ENCODE measurements at regions not wholly inside any gene's neighbourhood (a gene's known extent, or its start where the extent isn't known, plus 50 kb on each side); places are given as distances from the start of the nearest gene placed in this dataset.

- no TSS peak for BruUV-seq (replicated peaks)
- FAIRE-seq (no peak), DNase-seq (ENCODE audit: low spot score) (no peak), ATAC-seq (no peak)
- Histone ChIP-seq H3K4me1 (ENCODE audit: insufficient read depth, low read length) (no peaks in the 10 kb centered on the region), H3K36me3 (replicated peaks in 1 of 2; ENCODE audit: control insufficient read depth in 1 of 2, insufficient read depth in 2 of 2, low read length in 2 of 2) (no peaks in the 10 kb centered on the region), H3K9me3 (ENCODE audit: low read length) (no peaks in the 10 kb centered on the region), H3K27ac (ENCODE audit: extremely low read length, insufficient read depth, low read length) (no peak overlapping the region), H3K4me3 (replicated peaks in 1 of 3; ENCODE audit: insufficient read depth in 1 of 3, low read depth in 2 of 3, low read length in 3 of 3) (no peak overlapping the region), H4K20me1 (ENCODE audit: insufficient read depth, low read length) (no peaks in the 10 kb centered on the region), H3K9ac (ENCODE audit: insufficient read depth, low read depth, low read length) (no peak overlapping the region), H3K4me2 (ENCODE audit: low read depth, low read length) (no peak overlapping the region), H2AFZ (ENCODE audit: low read length) (no peak overlapping the region), H3K79me2 (ENCODE audit: insufficient read depth, low read length) (no peaks in the 10 kb centered on the region), H3K27me3 (ENCODE audit: control insufficient read depth in 1 of 2, insufficient read depth in 2 of 2, low read length in 2 of 2) (no peaks in the 10 kb centered on the region)
- ChIA-PET CTCF (ENCODE audit: low intra/inter-chr PET ratio, low total read pairs) (no interaction called here), POLR2A (no interaction called here)
- no peak for TF ChIP-seq LRRFIP1 (CRISPR knock-in tag; conservative IDR thresholded peaks at IDR 0.05)
- no peak for TF ChIP-seq TOPORS (CRISPR knock-in tag; IDR thresholded peaks at IDR 0.05)
- no peak for TF ChIP-seq ZNF790 (CRISPR knock-in tag; IDR thresholded peaks at IDR 0.05; ENCODE audit: borderline replicate concordance)
- TF ChIP-seq REST (IDR thresholded peaks at IDR 0.05; ENCODE audit: borderline replicate concordance in 1 of 2, low read depth in 1 of 2, low read length in 2 of 2), result no peak
- no peak for TF ChIP-seq RXRB (CRISPR knock-in tag; IDR thresholded peaks at IDR 0.05; ENCODE audit: borderline replicate concordance)
- no peak for TF ChIP-seq MATR3 (CRISPR knock-in tag; IDR thresholded peaks at IDR 0.05)
- no peak for TF ChIP-seq SAFB2 (CRISPR knock-in tag; IDR thresholded peaks at IDR 0.05; ENCODE audit: borderline replicate concordance, low read depth)
- no peak for TF ChIP-seq RFXANK (CRISPR knock-in tag; IDR thresholded peaks at IDR 0.05)
- no peak for TF ChIP-seq PCBP2 (optimal IDR thresholded peaks at IDR 0.05; ENCODE audit: low read depth, low read length, poor library complexity, severe bottlenecking)
- TF ChIP-seq NKX3-1 (CRISPR knock-in tag; IDR thresholded peaks at IDR 0.05), result no peak
- no peak for TF ChIP-seq RBFOX2 (IDR thresholded peaks at IDR 0.05; ENCODE audit: low read depth, low read length)
- TF ChIP-seq MAFF (IDR thresholded peaks at IDR 0.05; ENCODE audit: low read depth, low read length), result no peak
- TF ChIP-seq CBX2 (IDR thresholded peaks at IDR 0.05; ENCODE audit: low read depth, low read length), result no peak
- TF ChIP-seq CBX2 (CRISPR knock-in tag; IDR thresholded peaks at IDR 0.05; ENCODE audit: low read depth), result no peak
- TF ChIP-seq, protein P1, sequence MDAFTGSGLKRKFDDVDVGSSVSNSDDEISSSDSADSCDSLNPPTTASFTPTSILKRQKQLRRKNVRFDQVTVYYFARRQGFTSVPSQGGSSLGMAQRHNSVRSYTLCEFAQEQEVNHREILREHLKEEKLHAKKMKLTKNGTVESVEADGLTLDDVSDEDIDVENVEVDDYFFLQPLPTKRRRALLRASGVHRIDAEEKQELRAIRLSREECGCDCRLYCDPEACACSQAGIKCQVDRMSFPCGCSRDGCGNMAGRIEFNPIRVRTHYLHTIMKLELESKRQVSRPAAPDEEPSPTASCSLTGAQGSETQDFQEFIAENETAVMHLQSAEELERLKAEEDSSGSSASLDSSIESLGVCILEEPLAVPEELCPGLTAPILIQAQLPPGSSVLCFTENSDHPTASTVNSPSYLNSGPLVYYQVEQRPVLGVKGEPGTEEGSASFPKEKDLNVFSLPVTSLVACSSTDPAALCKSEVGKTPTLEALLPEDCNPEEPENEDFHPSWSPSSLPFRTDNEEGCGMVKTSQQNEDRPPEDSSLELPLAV (CRISPR knock-in tag; conservative IDR thresholded peaks at IDR 0.05; ENCODE audit: low read depth), result no peak
- TF ChIP-seq ZFP36 (IDR thresholded peaks at IDR 0.05; ENCODE audit: borderline replicate concordance, low read depth, low read length, partially characterized antibody), result no peak
- TF ChIP-seq ZEB1 (IDR thresholded peaks at IDR 0.05; ENCODE audit: insufficient replicate concordance, low read depth), result no peak
- TF ChIP-seq ZNF839 (CRISPR knock-in tag; IDR thresholded peaks at IDR 0.05; ENCODE audit: borderline replicate concordance), result no peak
- no peak for TF ChIP-seq NCOA5 (CRISPR knock-in tag; IDR thresholded peaks at IDR 0.05)
- in situ Hi-C loops (cut with HindIII; ENCODE audit: extremely low pct_ligation_motif_present, low pct_unique_long_range_greater_than_20kb), result no loop called here
- intact Hi-C loops (cut with micrococcal nuclease; ENCODE audit: unreplicated experiment), result no loop called here
- 3% methylated on average over 1 of the region's 1 CpG for WGBS (ENCODE audit: low lambda C conversion rate)
Observed at GRCh38 chr2:67702937-67703336, 305.8 kb downstream of the ETAA1 start.
